Pancreas (tissue), 10 donors: ENCODE measurements at regions not wholly inside any gene's neighbourhood (a gene's known extent, or its start where the extent isn't known, plus 50 kb on each side); places are given as distances from the start of the nearest gene placed in this dataset.
A peak's percentile ranks its signal among the peaks of the same experiment; 100 is the strongest.
"Not testable (repeated sequence)": the region's sequence is repeated elsewhere in the genome, so short reads cannot be mapped to it uniquely, and the experiment has no call there.

ENCODE experiments used
- ATAC-seq, 4 donors: fragments of 200-7000 bp; cut with Tn5 transposase; one replicate each; pipeline versions ENCODE4 v1.8.0 to v1.9.1; 2020; ENCODE audit warnings: mild to moderate bottlenecking in 4 of 4, moderate library complexity in 4 of 4
- DNase-seq, 6 donors: peaks; one replicate each; pipeline ENCODE4 v3.0.0-alpha.2; 2020
- FAIRE-seq: peaks from 2 replicates; lab custom pipeline; 2012; peaks lifted over from hg19 to GRCh38; lab: Jason Lieb, UNC
- H3K27ac ChIP-seq, 4 donors: fragments of 200-600 bp; sonication (generic); 1 replicate in 3 of 4; 2 replicates in 1 of 4; pipeline versions ENCODE4 v1.5.0 to v1.8.0; 2020
- H3K27me3 ChIP-seq, 4 donors: fragments of 200-600 bp; one replicate each; pipeline ENCODE4 v1.8.0; 2021
- H3K36me3 ChIP-seq, 3 donors: fragments of 200-600 bp; sonication (generic) in 1 of 3; one replicate each; pipeline versions ENCODE4 v1.5.0 to v1.8.0; 2020 to 2021
- H3K4me1 ChIP-seq, 3 donors: fragments of 200-600 bp; one replicate each; pipeline ENCODE4 v1.8.0; 2021
- H3K4me3 ChIP-seq, 4 donors: fragments of 200-600 bp; sonication (generic) in 2 of 4; one replicate each; pipeline versions ENCODE4 v1.5.0 to v1.8.0; 2020 to 2021
- H3K9me3 ChIP-seq, 4 donors: fragments of 200-600 bp; one replicate each; pipeline ENCODE4 v1.8.0; 2021
- CTCF ChIP-seq, 4 donors: fragments of 200-600 bp; sonication (generic) in 3 of 4; IDR thresholded peaks; one replicate each; pipeline versions ENCODE4 v1.5.0 to v1.8.0; 2021; ENCODE audit warnings: antibody characterized with exemption in 4 of 4
- WGBS, 2 donors: extraction: QIAGEN DNeasy Blood & Tissue Kit; methylation state at CpG; one replicate each; pipeline ENCODE4 v1.1.7; 2013; 5-methylcytosine and 5-hydroxymethylcytosine counted together
- intact Hi-C, 3 donors: fragments of 100-400 bp; cut with DNase I; formaldehyde crosslinking; loops; one replicate each; pipeline versions ENCODE4 v1.11.1 to v1.14.2; 2022
- donor health status: healthy with polysubstance abuse.
- donor health status: DM: no; HTN: no; CAD: no; lungs with moderate emphysema.
- donor health status: DM: no; HTN: no; CAD: no.
- donor health status: control.
- donor health status: control.
- donor health status: Bipolar disorder and iron deficiency.
- donor health status: DM: yes; HTN: yes; CAD: no.
- donor health status: DM: no; HTN: no; CAD: no.
- donor health status: DM: no; HTN: no; CAD: no.
- donor health status: DM: yes; HTN: yes; CAD: no.

GRCh38 chr7:136441835-136442234 lies 426.6 kb upstream of the CHRM2 start:
- no peaks in the 10 kb centered on the region for H3K27me3 ChIP-seq
- H3K9me3 ChIP-seq: no peaks in the 10 kb centered on the region
- WGBS, 2 donors: 62 to 71% methylated on average over 3 of the region's 3 CpGs
- FAIRE-seq: no peak
- no peak for DNase-seq
- intact Hi-C loops: no loop called here
- H3K27ac ChIP-seq: no peak overlapping the region
- no peaks in the 10 kb centered on the region for H3K4me1 ChIP-seq
- H3K4me3 ChIP-seq: no peak overlapping the region
- no peaks in the 10 kb centered on the region for H3K36me3 ChIP-seq
- TF ChIP-seq CTCF (IDR thresholded peaks at IDR 0.05): no peak
- ATAC-seq: no peak

GRCh38 chr7:136431736-136432135 lies 436.7 kb upstream of the CHRM2 start:
- ATAC-seq, H3K36me3 ChIP-seq, H3K27ac ChIP-seq, H3K9me3 ChIP-seq, H3K4me1 ChIP-seq, intact Hi-C loops, FAIRE-seq, H3K4me3 ChIP-seq, H3K27me3 ChIP-seq, DNase-seq: not testable (repeated sequence)
- 64 to 82% methylated on average over 3 of the region's 3 CpGs for WGBS, 2 donors

DNA sequence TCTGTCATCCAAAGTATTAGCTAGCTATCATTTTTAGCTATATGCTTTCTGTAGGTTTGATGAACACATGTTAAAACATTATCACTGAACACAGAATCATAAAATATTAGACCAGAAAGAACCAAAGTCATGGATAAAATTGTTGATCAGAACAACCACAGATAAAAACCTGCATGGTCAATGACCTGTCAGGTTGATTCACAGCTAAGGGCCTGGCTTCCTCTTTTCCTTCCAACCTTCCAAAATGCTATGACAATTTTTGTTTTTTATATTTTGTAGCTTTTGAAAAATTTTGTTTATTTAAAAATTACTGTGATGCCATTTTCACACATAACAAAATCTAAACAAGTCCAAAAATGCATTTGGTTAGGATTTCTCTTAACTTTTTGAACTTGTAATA lies 444.4 kb upstream of the CHRM2 start:
- Histone ChIP-seq H3K4me1 (no peaks in the 10 kb centered on the region), H3K9me3 (no peaks in the 10 kb centered on the region), H3K27me3 (no peaks in the 10 kb centered on the region), H3K27ac (no peak overlapping the region), H3K36me3 (no peaks in the 10 kb centered on the region), H3K4me3 (no peak overlapping the region)
- ATAC-seq (no peak), FAIRE-seq (no peak), DNase-seq (no peak)
- no peak for TF ChIP-seq CTCF (IDR thresholded peaks at IDR 0.05)
- intact Hi-C loops: no loop called here

DNA sequence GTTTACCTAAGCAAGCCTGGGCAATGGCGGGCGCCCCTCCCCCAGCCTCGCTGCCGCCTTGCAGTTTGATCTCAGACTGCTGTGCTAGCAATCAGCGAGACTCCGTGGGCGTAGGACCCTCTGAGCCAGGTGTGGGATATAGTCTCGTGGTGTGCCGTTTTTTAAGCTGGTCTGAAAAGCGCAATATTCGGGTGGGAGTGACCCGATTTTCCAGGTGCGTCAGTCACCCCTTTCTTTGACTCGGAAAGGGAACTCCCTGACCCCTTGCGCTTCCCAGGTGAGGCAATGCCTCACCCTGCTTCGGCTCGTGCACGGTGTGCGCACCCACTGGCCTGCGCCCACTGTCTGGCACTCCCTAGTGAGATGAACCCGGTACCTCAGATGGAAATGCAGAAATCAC lies 442.6 kb upstream of the MTPN start:
- 65 to 66% methylated on average over 8 to 14 of the region's 21 CpGs for WGBS, 2 donors
- ATAC-seq, FAIRE-seq, intact Hi-C loops, H3K4me3 ChIP-seq, H3K4me1 ChIP-seq, H3K9me3 ChIP-seq, H3K27ac ChIP-seq, DNase-seq, H3K36me3 ChIP-seq, H3K27me3 ChIP-seq: not testable (repeated sequence)

DNA sequence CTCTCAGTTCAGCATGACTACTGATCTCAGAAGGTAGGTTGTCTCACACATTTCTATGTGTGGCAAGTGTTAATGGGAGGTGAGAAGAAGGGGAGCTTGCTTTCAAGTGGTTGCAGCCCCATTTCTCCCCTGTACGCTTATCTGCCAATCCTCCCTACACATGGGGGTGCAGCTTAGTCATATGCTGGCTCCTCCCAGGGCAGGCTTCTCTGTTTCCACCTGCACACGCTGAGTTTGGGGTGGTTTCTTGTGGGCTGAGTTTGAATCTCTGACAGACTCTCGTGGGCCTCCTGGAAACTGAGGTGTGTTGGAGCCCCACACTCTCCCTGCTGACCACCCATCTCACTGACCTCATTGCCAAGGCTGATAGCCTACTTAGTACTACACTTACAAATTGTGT lies 435.8 kb upstream of the MTPN start:
- WGBS, 2 donors: 60 to 72% methylated on average over 3 of the region's 3 CpGs
- Histone ChIP-seq H3K9me3 (no peaks in the 10 kb centered on the region), H3K27ac (no peak overlapping the region), H3K4me1 (no peaks in the 10 kb centered on the region), H3K27me3 (no peaks in the 10 kb centered on the region), H3K4me3 (no peak overlapping the region), H3K36me3 (no peaks in the 10 kb centered on the region)
- TF ChIP-seq CTCF (IDR thresholded peaks at IDR 0.05): no peak
- intact Hi-C loops: no loop called here
- FAIRE-seq (no peak), DNase-seq (no peak), ATAC-seq (no peak)

DNA sequence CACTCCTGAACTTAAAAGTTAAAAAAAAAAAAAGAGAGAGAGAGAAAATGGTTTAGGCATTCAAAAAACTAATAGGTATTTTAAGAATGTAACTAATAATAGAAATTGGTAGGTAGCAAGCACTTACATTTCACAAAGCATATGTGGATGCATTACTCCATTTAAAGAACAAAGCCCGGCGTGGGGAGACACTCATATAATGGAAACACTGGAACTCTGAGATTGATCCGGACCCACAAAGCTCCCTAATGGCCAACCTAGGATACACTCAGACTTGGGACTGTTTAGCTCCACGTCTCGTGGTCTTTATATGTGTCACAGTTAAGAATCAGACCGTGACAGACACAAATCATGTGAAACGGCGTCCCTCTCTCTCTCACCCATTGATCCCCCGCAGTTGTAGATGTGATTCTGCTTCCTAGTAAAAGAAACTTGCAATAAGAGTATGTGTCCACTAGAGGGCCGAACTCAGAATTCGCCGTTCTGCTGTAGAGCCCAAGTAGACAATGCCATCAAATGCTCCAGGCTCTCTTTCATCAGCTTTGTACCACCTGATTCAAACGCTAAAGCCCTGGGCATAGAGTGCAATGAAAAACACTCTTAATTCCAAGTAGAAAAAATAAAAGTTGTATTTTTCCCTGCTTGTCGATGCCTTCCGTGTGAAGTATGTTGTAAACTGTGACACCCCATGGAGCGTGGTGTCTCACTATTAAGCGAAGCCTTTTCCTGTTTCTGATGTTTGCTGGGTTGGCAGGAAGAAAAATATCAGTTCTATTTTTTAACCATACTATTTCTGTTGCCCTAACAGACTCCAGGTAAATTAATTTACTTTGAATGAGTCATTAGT lies 429.0 kb upstream of the MTPN start:
- peak; percentile 45 to 75 (median 62) for TF ChIP-seq CTCF (IDR thresholded peaks at IDR 0.05)
- Histone ChIP-seq H3K4me1 (no peaks in the 10 kb centered on the region), H3K27me3 (peaks cover 0 to 6% (median 0%) of the 10 kb centered on the region in 4 donors), H3K27ac (no peak overlapping the region), H3K4me3 (peak overlapping the region in 1 of 4 donors; percentile 7), H3K36me3 (no peaks in the 10 kb centered on the region), H3K9me3 (no peaks in the 10 kb centered on the region)
- intact Hi-C loops: no loop called here
- no peak for FAIRE-seq
- 21 to 25% methylated on average over 17 of the region's 17 CpGs for WGBS, 2 donors
- ATAC-seq: peak; percentile 58 to 90 (median 85)
- DNase-seq: peak in 2 of 6 donors; percentile 4 to 27
